ENCODE measurements at regions not wholly inside any gene's neighbourhood (a gene's known extent, or its start where the extent isn't known, plus 50 kb on each side); places are given as distances from the start of the nearest gene placed in this dataset.

- no peak for TF ChIP-seq EZH2phosphoT487 (IDR thresholded peaks at IDR 0.05; ENCODE audit: low read depth)
- TF ChIP-seq, protein P1, sequence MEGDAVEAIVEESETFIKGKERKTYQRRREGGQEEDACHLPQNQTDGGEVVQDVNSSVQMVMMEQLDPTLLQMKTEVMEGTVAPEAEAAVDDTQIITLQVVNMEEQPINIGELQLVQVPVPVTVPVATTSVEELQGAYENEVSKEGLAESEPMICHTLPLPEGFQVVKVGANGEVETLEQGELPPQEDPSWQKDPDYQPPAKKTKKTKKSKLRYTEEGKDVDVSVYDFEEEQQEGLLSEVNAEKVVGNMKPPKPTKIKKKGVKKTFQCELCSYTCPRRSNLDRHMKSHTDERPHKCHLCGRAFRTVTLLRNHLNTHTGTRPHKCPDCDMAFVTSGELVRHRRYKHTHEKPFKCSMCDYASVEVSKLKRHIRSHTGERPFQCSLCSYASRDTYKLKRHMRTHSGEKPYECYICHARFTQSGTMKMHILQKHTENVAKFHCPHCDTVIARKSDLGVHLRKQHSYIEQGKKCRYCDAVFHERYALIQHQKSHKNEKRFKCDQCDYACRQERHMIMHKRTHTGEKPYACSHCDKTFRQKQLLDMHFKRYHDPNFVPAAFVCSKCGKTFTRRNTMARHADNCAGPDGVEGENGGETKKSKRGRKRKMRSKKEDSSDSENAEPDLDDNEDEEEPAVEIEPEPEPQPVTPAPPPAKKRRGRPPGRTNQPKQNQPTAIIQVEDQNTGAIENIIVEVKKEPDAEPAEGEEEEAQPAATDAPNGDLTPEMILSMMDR (IDR thresholded peaks at IDR 0.05; ENCODE audit: low read depth, low read length), result no peak
These were observed 690.4 kb upstream of the RBFOX1 start for GRCh38 chr16:6642271-6642670.
